WERI-Rb-1 (cell line): ENCODE measurements at regions not wholly inside any gene's neighbourhood (a gene's known extent, or its start where the extent isn't known, plus 50 kb on each side); places are given as distances from the start of the nearest gene placed in this dataset.
A peak's percentile ranks its signal among the peaks of the same experiment; 100 is the strongest.

Experiments used
- DNase-seq: peaks from one replicate; pipeline ENCODE4 v3.0.0-alpha.2; 2020
- H3K27ac ChIP-seq: fragments of 250-450 bp; sonication (Bioruptor Pico); 2 replicates; pipeline ENCODE4 v1.5.1; 2020; ENCODE audit warnings: mild to moderate bottlenecking, moderate library complexity
- H3K27me3 ChIP-seq: fragments of 250-450 bp; sonication (Bioruptor Pico); 2 replicates; pipeline ENCODE4 v1.5.1; 2021; ENCODE audit warnings: mild to moderate bottlenecking, low read depth, moderate library complexity; ENCODE audit not compliant: insufficient read depth, severe bottlenecking
- H3K36me3 ChIP-seq: fragments of 250-450 bp; sonication (Bioruptor Pico); 2 replicates; pipeline ENCODE4 v1.5.1; 2020; ENCODE audit warnings: mild to moderate bottlenecking, moderate library complexity
- H3K4me3 ChIP-seq: 2 replicates; pipeline ENCODE4 v1.5.1; 2011; ENCODE audit warnings: low read depth, mild to moderate bottlenecking, control low read depth, low read length
- H3K9me3 ChIP-seq: fragments of 250-450 bp; sonication (Bioruptor Pico); 2 replicates; pipeline ENCODE4 v1.5.1; 2021; ENCODE audit warnings: mild to moderate bottlenecking, moderate library complexity; ENCODE audit not compliant: severe bottlenecking
- CTCF ChIP-seq: IDR thresholded peaks from 2 replicates; pipeline ENCODE4 v1.5.1; 2011; ENCODE audit warnings: low read depth, mild to moderate bottlenecking, control low read depth, inconsistent platforms, low read length

GRCh38 chr12:93972411-93973208, 175.8 kb upstream of the PLXNC1 start:
- Histone ChIP-seq H3K4me3 (no peak overlapping the region), H3K36me3 (no peaks in the 10 kb centered on the region), H3K27ac (no peak overlapping the region), H3K9me3 (no peaks in the 10 kb centered on the region), H3K27me3 (no peaks in the 10 kb centered on the region)
- DNase-seq = no peak
- TF ChIP-seq CTCF = no peak

- Histone ChIP-seq H3K36me3 (no peaks in the 10 kb centered on the region), H3K9me3 (no peaks in the 10 kb centered on the region), H3K27me3 (no peaks in the 10 kb centered on the region), H3K4me3 (no peak overlapping the region), H3K27ac (no peak overlapping the region)
- no peak for DNase-seq
- no peak for TF ChIP-seq CTCF
Observed at GRCh38 chr12:93974252-93974651, 174.1 kb upstream of the PLXNC1 start.

DNA sequence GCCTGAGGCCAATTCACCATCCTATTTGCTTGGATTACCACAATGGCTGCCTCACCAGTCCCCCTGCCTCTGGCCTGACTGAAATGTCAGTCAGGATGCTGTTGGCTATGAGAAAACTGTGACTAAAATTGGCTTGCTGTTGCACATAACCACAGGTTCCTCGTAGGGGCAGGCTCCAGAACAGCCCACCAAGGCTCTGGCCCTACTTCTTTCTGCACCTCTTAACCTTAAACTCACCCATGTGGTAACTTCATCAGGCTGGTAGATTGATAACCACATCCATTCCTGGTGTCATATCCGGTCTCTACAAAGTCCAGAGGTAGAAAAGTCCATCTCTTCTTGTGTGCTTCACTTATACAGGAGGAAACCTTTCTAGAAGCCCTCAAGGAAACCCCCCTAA, 172.4 kb upstream of the PLXNC1 start:
- no peaks in the 10 kb centered on the region for H3K36me3 ChIP-seq
- no peak overlapping the region for H3K4me3 ChIP-seq
- H3K9me3 ChIP-seq = no peaks in the 10 kb centered on the region
- no peak for TF ChIP-seq CTCF
- DNase-seq = no peak
- no peaks in the 10 kb centered on the region for H3K27me3 ChIP-seq
- H3K27ac ChIP-seq = no peak overlapping the region

- H3K27me3 ChIP-seq = no peaks in the 10 kb centered on the region
- no peak for TF ChIP-seq CTCF
- no peaks in the 10 kb centered on the region for H3K36me3 ChIP-seq
- DNase-seq = no peak
- no peak overlapping the region for H3K4me3 ChIP-seq
- no peak overlapping the region for H3K27ac ChIP-seq
- no peaks in the 10 kb centered on the region for H3K9me3 ChIP-seq
Observed at GRCh38 chr12:93977081-93977480, 171.3 kb upstream of the PLXNC1 start.

GRCh38 chr12:93978553-93978952, 169.8 kb upstream of the PLXNC1 start:
- Histone ChIP-seq H3K36me3 (no peaks in the 10 kb centered on the region), H3K27ac (no peak overlapping the region), H3K27me3 (no peaks in the 10 kb centered on the region), H3K4me3 (no peak overlapping the region), H3K9me3 (no peaks in the 10 kb centered on the region)
- no peak for TF ChIP-seq CTCF
- DNase-seq = no peak

DNA sequence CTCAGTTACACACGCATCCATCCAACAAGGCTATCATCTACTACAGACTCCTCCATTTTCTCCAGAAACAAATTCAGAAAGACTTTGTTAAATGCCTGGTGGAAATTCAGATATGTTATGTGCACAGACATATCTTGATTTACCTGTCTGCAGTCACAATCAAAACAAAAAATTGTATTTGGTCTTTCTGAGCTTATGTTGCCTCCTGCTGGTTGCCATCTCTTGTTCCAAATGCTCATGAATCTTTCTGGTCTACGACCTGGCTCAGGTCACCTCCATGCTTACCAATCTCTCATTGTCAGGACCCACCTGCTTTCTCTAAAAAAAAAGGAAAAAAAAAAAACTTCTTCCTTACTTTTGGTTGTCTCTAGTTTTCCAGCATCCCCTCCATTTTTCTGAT, 169.2 kb upstream of the PLXNC1 start:
- no peak for DNase-seq

More for the DNA sequence above, 169.2 kb upstream of the PLXNC1 start:
- no peak overlapping the region for H3K27ac ChIP-seq
- H3K4me3 ChIP-seq = no peak overlapping the region
- no peaks in the 10 kb centered on the region for H3K9me3 ChIP-seq
- peak; percentile 40; the same call in 1 of the 2 replicates for TF ChIP-seq CTCF
- H3K27me3 ChIP-seq = no peaks in the 10 kb centered on the region
- no peaks in the 10 kb centered on the region for H3K36me3 ChIP-seq
